ENCODE measurements at regions not wholly inside any gene's neighbourhood (a gene's known extent, or its start where the extent isn't known, plus 50 kb on each side); places are given as distances from the start of the nearest gene placed in this dataset.

- Mint-ChIP-seq H3K27me3 (ENCODE audit: insufficient read depth) (peaks cover 4% of the 10 kb centered on the region), H3K27ac (no peak overlapping the region)
Measured at GRCh38 chr3:111454551-111454950, 87.4 kb upstream of the CD96 start.

GRCh38 chr3:111465081-111465670 is 76.8 kb upstream of the CD96 start:
- no peak for TF ChIP-seq CTCF (IDR thresholded peaks at IDR 0.05)
- Mint-ChIP-seq H3K4me1 (ENCODE audit: low read depth) (no peaks in the 10 kb centered on the region), H3K27me3 (ENCODE audit: insufficient read depth) (peaks cover 4% of the 10 kb centered on the region; the same call in 1 of the 2 replicates), H3K9me3 (no peaks in the 10 kb centered on the region), H3K36me3 (ENCODE audit: low read depth) (no peaks in the 10 kb centered on the region), H3K4me3 (no peak overlapping the region), H3K27ac (no peak overlapping the region)
- no peak for DNase-seq

More at GRCh38 chr3:111454551-111454950, 87.4 kb upstream of the CD96 start:
- DNase-seq = no peak
- Mint-ChIP-seq H3K4me1 (ENCODE audit: low read depth) (no peaks in the 10 kb centered on the region), H3K9me3 (no peaks in the 10 kb centered on the region), H3K4me3 (no peak overlapping the region), H3K36me3 (ENCODE audit: low read depth) (no peaks in the 10 kb centered on the region)
- no peak for TF ChIP-seq CTCF (IDR thresholded peaks at IDR 0.05)

GRCh38 chr3:111470032-111470431 is 72.0 kb upstream of the CD96 start:
- TF ChIP-seq CTCF (IDR thresholded peaks at IDR 0.05) = no peak
- no peaks in the 10 kb centered on the region for H3K9me3 Mint-ChIP-seq
- peaks cover 7% of the 10 kb centered on the region for H3K27me3 Mint-ChIP-seq (ENCODE audit: insufficient read depth)
- no peak overlapping the region for H3K4me3 Mint-ChIP-seq
- no peak overlapping the region for H3K27ac Mint-ChIP-seq
- DNase-seq = no peak
- H3K36me3 Mint-ChIP-seq (ENCODE audit: low read depth) = no peaks in the 10 kb centered on the region
- H3K4me1 Mint-ChIP-seq (ENCODE audit: low read depth) = peaks cover 6% of the 10 kb centered on the region; the same call in 1 of the 2 replicates

GRCh38 chr3:111471831-111472230 is 70.2 kb upstream of the CD96 start:
- no peak for TF ChIP-seq CTCF (IDR thresholded peaks at IDR 0.05)

GRCh38 chr3:111472556-111472955 is 69.4 kb upstream of the CD96 start:
- H3K4me1 Mint-ChIP-seq (ENCODE audit: low read depth) = peaks cover 6% of the 10 kb centered on the region; the same call in 1 of the 2 replicates
- H3K27me3 Mint-ChIP-seq (ENCODE audit: insufficient read depth) = peaks cover 9% of the 10 kb centered on the region
- H3K27ac Mint-ChIP-seq = no peak overlapping the region
- no peak for DNase-seq
- TF ChIP-seq CTCF (IDR thresholded peaks at IDR 0.05) = no peak
- no peak overlapping the region for H3K4me3 Mint-ChIP-seq
- H3K36me3 Mint-ChIP-seq (ENCODE audit: low read depth) = no peaks in the 10 kb centered on the region
- H3K9me3 Mint-ChIP-seq = no peaks in the 10 kb centered on the region

More at GRCh38 chr3:111471831-111472230, 70.2 kb upstream of the CD96 start:
- peaks cover 6% of the 10 kb centered on the region; the same call in 1 of the 2 replicates for H3K4me1 Mint-ChIP-seq (ENCODE audit: low read depth)
- no peaks in the 10 kb centered on the region for H3K9me3 Mint-ChIP-seq
- no peak for DNase-seq
- no peak overlapping the region for H3K4me3 Mint-ChIP-seq
- H3K27ac Mint-ChIP-seq = no peak overlapping the region
- no peaks in the 10 kb centered on the region for H3K36me3 Mint-ChIP-seq (ENCODE audit: low read depth)
- H3K27me3 Mint-ChIP-seq (ENCODE audit: insufficient read depth) = peaks cover 9% of the 10 kb centered on the region
